Neuronal stem cell (in vitro differentiated cells): ENCODE measurements at regions not wholly inside any gene's neighbourhood (a gene's known extent, or its start where the extent isn't known, plus 50 kb on each side); places are given as distances from the start of the nearest gene placed in this dataset.

Source experiments
- DNase-seq: peaks from one replicate; pipeline ENCODE4 v3.0.0-alpha.2; 2013; ENCODE audit warnings: low spot score
- H2AFZ ChIP-seq: one replicate; pipeline ENCODE4 v1.6.1; 2013; ENCODE audit warnings: mild to moderate bottlenecking, low read length, inconsistent platforms
- H2AK5ac ChIP-seq: 2 replicates; pipeline ENCODE4 v1.6.1; 2013; ENCODE audit warnings: low read depth, mild to moderate bottlenecking, inconsistent platforms, low read length, moderate library complexity, mixed read lengths
- H2BK120ac ChIP-seq: 2 replicates; pipeline ENCODE4 v1.6.1; 2013; ENCODE audit warnings: low read depth, mild to moderate bottlenecking, inconsistent platforms, low read length, moderate library complexity, mixed read lengths
- H2BK12ac ChIP-seq: one replicate; pipeline ENCODE4 v1.6.1; 2013; ENCODE audit warnings: low read length, inconsistent platforms
- H2BK15ac ChIP-seq: 2 replicates; pipeline ENCODE4 v1.6.1; 2013; ENCODE audit warnings: mild to moderate bottlenecking, low read length, inconsistent platforms, mixed read lengths
- H2BK5ac ChIP-seq: one replicate; pipeline ENCODE4 v1.6.1; 2013; ENCODE audit warnings: inconsistent platforms, mild to moderate bottlenecking, low read length, moderate library complexity
- H3K14ac ChIP-seq: one replicate; pipeline ENCODE4 v1.6.1; 2013; ENCODE audit warnings: low read length, inconsistent platforms
- H3K18ac ChIP-seq: 2 replicates; pipeline ENCODE4 v1.6.1; 2013; ENCODE audit warnings: low read length, inconsistent platforms
- H3K23ac ChIP-seq: 2 replicates; pipeline ENCODE4 v1.6.1; 2013; ENCODE audit warnings: low read depth, mild to moderate bottlenecking, mixed read lengths, low read length, inconsistent platforms; ENCODE audit not compliant: poor library complexity
- H3K27ac ChIP-seq: replicated peaks from 3 replicates; pipeline ENCODE4 v1.5.1; 2013; ENCODE audit warnings: low read length, inconsistent platforms
- H3K27me3 ChIP-seq, 3 experiments: 2 replicates each; pipeline ENCODE4 v1.6.1; 2013; ENCODE audit warnings: low read length in 3 of 3, mild to moderate bottlenecking in 2 of 3, inconsistent platforms in 1 of 3, low read depth in 1 of 3, mixed read lengths in 1 of 3, moderate library complexity in 1 of 3; ENCODE audit not compliant: control insufficient read depth in 3 of 3, insufficient read depth in 3 of 3
- H3K36me3 ChIP-seq, 2 donors: replicated peaks in 1 of 2; 2 replicates each; pipeline ENCODE4 v1.6.1; 2013; ENCODE audit warnings: low read length in 2 of 2; ENCODE audit not compliant: control insufficient read depth in 2 of 2, insufficient read depth in 2 of 2
- H3K4ac ChIP-seq: 2 replicates; pipeline ENCODE4 v1.6.1; 2013; ENCODE audit warnings: inconsistent platforms, mild to moderate bottlenecking, low read length, moderate library complexity
- H3K4me1 ChIP-seq, 2 donors: 1 replicate in 1 of 2; 2 replicates in 1 of 2; pipeline ENCODE4 v1.6.1; 2013; ENCODE audit warnings: low read length in 2 of 2, low read depth in 1 of 2; ENCODE audit not compliant: control insufficient read depth in 2 of 2, insufficient read depth in 1 of 2
- H3K4me2 ChIP-seq: one replicate; pipeline ENCODE4 v1.6.1; 2013; ENCODE audit warnings: mild to moderate bottlenecking, low read length, inconsistent platforms; ENCODE audit not compliant: insufficient read depth, poor library complexity, severe bottlenecking
- H3K4me3 ChIP-seq, 2 donors: 2 replicates each; pipeline ENCODE4 v1.5.1; 2013; ENCODE audit warnings: low read length in 2 of 2, mild to moderate bottlenecking in 2 of 2, inconsistent platforms in 1 of 2, moderate library complexity in 1 of 2
- H3K79me1 ChIP-seq: one replicate; pipeline ENCODE4 v1.6.1; 2013; ENCODE audit warnings: low read depth, mild to moderate bottlenecking, inconsistent platforms, low read length, moderate library complexity
- H3K9ac ChIP-seq: one replicate; pipeline ENCODE4 v1.6.1; 2013; ENCODE audit warnings: mild to moderate bottlenecking, low read depth, low read length, inconsistent platforms; ENCODE audit not compliant: poor library complexity
- H3K9me3 ChIP-seq, 2 donors: replicated peaks in 1 of 2; 2 replicates each; pipeline versions ENCODE3 to v1.6.1; 2013; ENCODE audit warnings: low read length in 2 of 2, mild to moderate bottlenecking in 2 of 2, inconsistent platforms in 1 of 2, low read depth in 1 of 2, mixed read lengths in 1 of 2, moderate library complexity in 1 of 2; ENCODE audit not compliant: control insufficient read depth in 2 of 2, insufficient read depth in 1 of 2
- H4K8ac ChIP-seq: one replicate; pipeline ENCODE4 v1.6.1; 2013; ENCODE audit warnings: low read depth, mild to moderate bottlenecking, inconsistent platforms, low read length, moderate library complexity
- H4K91ac ChIP-seq: one replicate; pipeline ENCODE4 v1.6.1; 2013; ENCODE audit warnings: low read length, low read depth, mild to moderate bottlenecking, inconsistent platforms; ENCODE audit not compliant: poor library complexity
- WGBS, 2 donors: extraction: QIAGEN DNeasy Blood & Tissue Kit; methylation state at CpG; one replicate each; pipeline ENCODE4 v1.1.7; 2013; ENCODE audit warnings: missing lambda C conversion rate in 2 of 2, mixed read lengths in 1 of 2; ENCODE audit not compliant: insufficient read length in 2 of 2, insufficient replicate concordance in 1 of 2; ENCODE audit errors: extremely low coverage in 2 of 2; 5-methylcytosine and 5-hydroxymethylcytosine counted together

GRCh38 chr21:35410123-35410522 is 361.0 kb upstream of the RUNX1 start:
- no CpG with 5 or more reads among the region's 1 CpG for WGBS, 2 donors

GRCh38 chr21:35408401-35408800 is 359.3 kb upstream of the RUNX1 start:
- Histone ChIP-seq H3K14ac (no peak overlapping the region), H3K4me2 (no peak overlapping the region), H2BK12ac (no peak overlapping the region), H2AK5ac (no peak overlapping the region), H2BK120ac (no peak overlapping the region), H3K9ac (no peak overlapping the region), H3K27ac (no peak overlapping the region), H3K4me1 (peaks cover 0 to 3% of the 10 kb centered on the region in 2 donors), H3K9me3 (no peaks in the 10 kb centered on the region), H4K8ac (no peak overlapping the region), H3K4ac (no peak overlapping the region), H3K23ac (no peak overlapping the region), H2AFZ (no peak overlapping the region), H3K27me3 (no peaks in the 10 kb centered on the region), H3K18ac (no peak overlapping the region), H2BK15ac (no peak overlapping the region), H2BK5ac (no peak overlapping the region), H3K36me3 (no peaks in the 10 kb centered on the region), H3K79me1 (no peaks in the 10 kb centered on the region), H4K91ac (no peak overlapping the region), H3K4me3 (no peak overlapping the region)
- no CpG with 5 or more reads among the region's 2 CpGs for WGBS, 2 donors
- no peak for DNase-seq

More at GRCh38 chr21:35410123-35410522, 361.0 kb upstream of the RUNX1 start:
- Histone ChIP-seq H3K18ac (no peak overlapping the region), H3K9me3 (no peaks in the 10 kb centered on the region), H2BK15ac (no peak overlapping the region), H3K27me3 (no peaks in the 10 kb centered on the region), H2BK5ac (no peak overlapping the region), H3K27ac (no peak overlapping the region), H2BK12ac (no peak overlapping the region), H4K8ac (no peak overlapping the region), H3K14ac (no peak overlapping the region), H2AK5ac (no peak overlapping the region), H3K4me1 (peaks cover 0 to 4% of the 10 kb centered on the region in 2 donors), H4K91ac (no peak overlapping the region), H3K4me2 (no peak overlapping the region), H3K9ac (no peak overlapping the region), H2AFZ (no peak overlapping the region), H3K4me3 (no peak overlapping the region), H3K23ac (no peak overlapping the region), H3K4ac (no peak overlapping the region), H3K36me3 (no peaks in the 10 kb centered on the region), H3K79me1 (no peaks in the 10 kb centered on the region), H2BK120ac (no peak overlapping the region)
- DNase-seq = no peak

GRCh38 chr21:35406635-35407034 is 357.5 kb upstream of the RUNX1 start:
- no peaks in the 10 kb centered on the region for H3K36me3 ChIP-seq
- H3K14ac ChIP-seq = no peak overlapping the region
- no peak overlapping the region for H2BK15ac ChIP-seq
- no peak overlapping the region for H3K18ac ChIP-seq
- H3K79me1 ChIP-seq = no peaks in the 10 kb centered on the region
- no peak overlapping the region for H3K9ac ChIP-seq
- H3K27ac ChIP-seq = no peak overlapping the region
- no peak overlapping the region for H2BK12ac ChIP-seq
- no peak overlapping the region for H4K91ac ChIP-seq
- H3K27me3 ChIP-seq = no peaks in the 10 kb centered on the region
- H3K4me3 ChIP-seq = no peak overlapping the region
- no peak overlapping the region for H3K4me2 ChIP-seq
- H2BK120ac ChIP-seq = no peak overlapping the region
- no peak overlapping the region for H3K4ac ChIP-seq
- no peak overlapping the region for H4K8ac ChIP-seq
- no peak for DNase-seq
- no peak overlapping the region for H2AK5ac ChIP-seq
- WGBS, 2 donors = no CpG with 5 or more reads among the region's 6 CpGs
- H3K9me3 ChIP-seq = no peaks in the 10 kb centered on the region
- H2BK5ac ChIP-seq = no peak overlapping the region
- H3K23ac ChIP-seq = no peak overlapping the region
- no peak overlapping the region for H2AFZ ChIP-seq
- H3K4me1 ChIP-seq = peaks cover 0 to 3% of the 10 kb centered on the region in 2 donors

GRCh38 chr21:35405981-35406380 is 356.9 kb upstream of the RUNX1 start:
- Histone ChIP-seq H3K79me1 (no peaks in the 10 kb centered on the region), H3K27me3 (no peaks in the 10 kb centered on the region), H2BK15ac (no peak overlapping the region), H2AFZ (no peak overlapping the region), H2BK12ac (no peak overlapping the region), H3K4me1 (peaks cover 0 to 3% of the 10 kb centered on the region in 2 donors), H3K9ac (no peak overlapping the region), H2BK120ac (no peak overlapping the region), H3K18ac (no peak overlapping the region), H3K27ac (no peak overlapping the region), H3K23ac (no peak overlapping the region), H4K91ac (no peak overlapping the region), H3K36me3 (no peaks in the 10 kb centered on the region), H4K8ac (no peak overlapping the region), H3K14ac (no peak overlapping the region), H2AK5ac (no peak overlapping the region), H2BK5ac (no peak overlapping the region), H3K9me3 (no peaks in the 10 kb centered on the region), H3K4me3 (no peak overlapping the region), H3K4ac (no peak overlapping the region), H3K4me2 (no peak overlapping the region)
- DNase-seq = no peak
